Lung (tissue), 11 donors: ENCODE measurements at regions not wholly inside any gene's neighbourhood (a gene's known extent, or its start where the extent isn't known, plus 50 kb on each side); places are given as distances from the start of the nearest gene placed in this dataset.

Experiments used
- ATAC-seq: fragments of 200-7000 bp; cut with Tn5 transposase; one replicate; pipeline ENCODE4 v1.9.1; 2020; ENCODE audit warnings: moderate number of reproducible peaks; ENCODE audit not compliant: insufficient read depth, low FRiP score
- DNase-seq, 3 donors: peaks; one replicate each; pipeline ENCODE4 v3.0.0-alpha.2; 2013 to 2017
- H3K27ac ChIP-seq, 2 donors: one replicate each; pipeline ENCODE4 v1.5.1; 2013; ENCODE audit warnings: mild to moderate bottlenecking in 2 of 2, moderate library complexity in 2 of 2, control low read depth in 1 of 2, inconsistent platforms in 1 of 2, low read depth in 1 of 2, low read length in 1 of 2
- H3K27me3 ChIP-seq, 3 donors: one replicate each; pipeline ENCODE4 v1.5.1; 2013; ENCODE audit warnings: low read length in 2 of 3; ENCODE audit not compliant: control insufficient read depth in 3 of 3, insufficient read depth in 3 of 3
- H3K36me3 ChIP-seq, 4 donors: one replicate each; pipeline ENCODE4 v1.5.1; 2013; ENCODE audit warnings: low read length in 4 of 4, mild to moderate bottlenecking in 1 of 4, moderate library complexity in 1 of 4; ENCODE audit not compliant: control insufficient read depth in 4 of 4, insufficient read depth in 4 of 4
- H3K4me1 ChIP-seq, 5 donors: one replicate each; pipeline ENCODE4 v1.5.1; 2013; ENCODE audit warnings: low read length in 5 of 5, mild to moderate bottlenecking in 2 of 5, moderate library complexity in 1 of 5; ENCODE audit not compliant: control insufficient read depth in 5 of 5, insufficient read depth in 5 of 5
- H3K4me3 ChIP-seq: one replicate; pipeline ENCODE4 v1.5.1; 2013; ENCODE audit warnings: mild to moderate bottlenecking, control low read depth, moderate library complexity
- H3K9ac ChIP-seq, 2 donors: one replicate each; pipeline ENCODE4 v1.5.1; 2013; ENCODE audit warnings: low read length in 2 of 2, control low read depth in 1 of 2; ENCODE audit not compliant: insufficient read depth in 1 of 2
- H3K9me3 ChIP-seq, 4 donors: one replicate each; pipeline ENCODE4 v1.5.1; 2013; ENCODE audit warnings: low read length in 3 of 4, mild to moderate bottlenecking in 1 of 4, moderate library complexity in 1 of 4; ENCODE audit not compliant: control insufficient read depth in 4 of 4, insufficient read depth in 3 of 4
- CTCF ChIP-seq: IDR thresholded peaks from 2 replicates; pipeline ENCODE4 v1.5.1; 2012; ENCODE audit warnings: mild to moderate bottlenecking; ENCODE audit errors: control extremely low read depth, extremely low read depth
- whole genome bisulfite sequencing, 2 donors: extraction: QIAGEN DNeasy Blood & Tissue Kit; methylation state at CpG; one replicate each; pipeline ENCODE4 v1.1.7; 2013; 5-methylcytosine and 5-hydroxymethylcytosine counted together
- donor health status: control.
- donor health status: control.
- donor health status: Bipolar disorder and iron deficiency.
- donor health status: healthy.
- donor health status: DM: yes; HTN: yes; CAD: no.

GRCh38 chr2:120650022-120650644 is 85.5 kb upstream of the GLI2 start:
- no peak overlapping the region for H3K4me3 ChIP-seq
- H3K9ac ChIP-seq = no peak overlapping the region
- no peak for DNase-seq
- no peak overlapping the region for H3K27ac ChIP-seq
- no peak for TF ChIP-seq CTCF
- H3K4me1 ChIP-seq = peaks cover 0 to 3% (median 0%) of the 10 kb centered on the region in 5 donors
- WGBS, 2 donors = 88 to 96% methylated on average over 1 of the region's 1 CpG
- peaks cover 0 to 11% (median 7%) of the 10 kb centered on the region in 4 donors for H3K9me3 ChIP-seq
- H3K36me3 ChIP-seq = no peaks in the 10 kb centered on the region
- H3K27me3 ChIP-seq = peaks cover 0 to 2% (median 2%) of the 10 kb centered on the region in 3 donors
- no peak for ATAC-seq

GRCh38 chr2:120651818-120652217 is 83.8 kb upstream of the GLI2 start:
- H3K9ac ChIP-seq = no peak overlapping the region
- DNase-seq = no peak
- H3K27me3 ChIP-seq = peaks cover 0 to 6% (median 2%) of the 10 kb centered on the region in 3 donors
- H3K36me3 ChIP-seq = no peaks in the 10 kb centered on the region
- H3K27ac ChIP-seq = no peak overlapping the region
- H3K4me3 ChIP-seq = no peak overlapping the region
- TF ChIP-seq CTCF = no peak
- ATAC-seq = no peak
- H3K4me1 ChIP-seq = peaks cover 0 to 3% (median 0%) of the 10 kb centered on the region in 5 donors
- peaks cover 0 to 11% (median 7%) of the 10 kb centered on the region in 4 donors for H3K9me3 ChIP-seq

GRCh38 chr2:120653046-120653445 is 82.6 kb upstream of the GLI2 start:
- no peak for ATAC-seq
- TF ChIP-seq CTCF = no peak

GRCh38 chr2:120653871-120654270 is 81.8 kb upstream of the GLI2 start:
- peaks cover 0 to 3% (median 0%) of the 10 kb centered on the region in 5 donors for H3K4me1 ChIP-seq
- DNase-seq = no peak
- H3K9ac ChIP-seq = no peak overlapping the region
- peaks cover 0 to 11% (median 7%) of the 10 kb centered on the region in 4 donors for H3K9me3 ChIP-seq
- H3K27me3 ChIP-seq = peaks cover 0 to 6% (median 2%) of the 10 kb centered on the region in 3 donors
- WGBS, 2 donors = 78 to 81% methylated on average over 13 of the region's 13 CpGs
- no peak for ATAC-seq
- no peak for TF ChIP-seq CTCF
- no peak overlapping the region for H3K27ac ChIP-seq
- no peaks in the 10 kb centered on the region for H3K36me3 ChIP-seq
- H3K4me3 ChIP-seq = no peak overlapping the region

More at GRCh38 chr2:120653046-120653445, 82.6 kb upstream of the GLI2 start:
- no peaks in the 10 kb centered on the region for H3K36me3 ChIP-seq
- H3K9ac ChIP-seq = no peak overlapping the region
- WGBS, 2 donors = 87 to 92% methylated on average over 2 of the region's 2 CpGs
- peaks cover 0 to 6% (median 2%) of the 10 kb centered on the region in 3 donors for H3K27me3 ChIP-seq
- H3K4me1 ChIP-seq = peaks cover 0 to 3% (median 0%) of the 10 kb centered on the region in 5 donors
- no peak overlapping the region for H3K4me3 ChIP-seq
- H3K27ac ChIP-seq = no peak overlapping the region
- no peak for DNase-seq
- H3K9me3 ChIP-seq = peaks cover 0 to 11% (median 7%) of the 10 kb centered on the region in 4 donors
